Activated CD8-positive, alpha-beta T cell treated with anti-CD3 and anti-CD28 coated beads for 36 hours (primary cell): ENCODE measurements at regions not wholly inside any gene's neighbourhood (a gene's known extent, or its start where the extent isn't known, plus 50 kb on each side); places are given as distances from the start of the nearest gene placed in this dataset.

Experiments used
- ATAC-seq: fragments of 200-7000 bp; cut with Tn5 transposase; one replicate; pipeline ENCODE4 v1.10.0; 2021; ENCODE audit warnings: mild to moderate bottlenecking, moderate library complexity
- CTCF ChIA-PET: fragments of 350-600 bp; sonication (Branson Sonifier 250); formaldehyde crosslinking; loops from one replicate; lab custom pipeline; 2021; ENCODE audit warnings: antibody characterized with exemption; lab: Charles Lee
- POLR2A ChIA-PET: fragments of 350-600 bp; sonication (Branson Sonifier 250); formaldehyde crosslinking; loops from one replicate; lab custom pipeline; 2021; ENCODE audit warnings: antibody characterized with exemption; lab: Charles Lee
- DNase-seq: peaks from one replicate; pipeline ENCODE4 v3.0.0-alpha.2; 2020
- H3K27ac Mint-ChIP-seq: one replicate; pipeline ENCODE4 v1.8.0; 2021; ENCODE audit warnings: mild to moderate bottlenecking, mixed read lengths
- H3K27me3 Mint-ChIP-seq: one replicate; pipeline ENCODE4 v1.8.0; 2021; ENCODE audit warnings: mixed read lengths
- H3K36me3 Mint-ChIP-seq: one replicate; pipeline ENCODE4 v1.8.0; 2021; ENCODE audit warnings: low read depth, mixed read lengths
- H3K4me1 Mint-ChIP-seq: one replicate; pipeline ENCODE4 v1.8.0; 2021; ENCODE audit warnings: low read depth, mixed read lengths
- H3K4me3 Mint-ChIP-seq: one replicate; pipeline ENCODE4 v1.8.0; 2021; ENCODE audit warnings: mild to moderate bottlenecking, moderate library complexity, mixed read lengths
- H3K9me3 Mint-ChIP-seq: one replicate; pipeline ENCODE4 v1.8.0; 2021; ENCODE audit warnings: mixed read lengths
- intact Hi-C: fragments of 100-400 bp; cut with micrococcal nuclease; formaldehyde crosslinking; loops from one replicate; pipeline ENCODE4 v1.10.0; 2022
- TF ChIP-seq, protein P1 (sequence below): fragments of 200-600 bp; IDR thresholded peaks from one replicate; pipeline ENCODE4 v1.8.0; 2022; ENCODE audit warnings: antibody characterized with exemption, mild to moderate bottlenecking

GRCh38 chr4:141810038-141810711, 173.8 kb downstream of the IL15 start:
- Mint-ChIP-seq H3K9me3 (no peaks in the 10 kb centered on the region), H3K27ac (no peak overlapping the region), H3K36me3 (no peaks in the 10 kb centered on the region), H3K4me1 (no peaks in the 10 kb centered on the region), H3K4me3 (no peak overlapping the region), H3K27me3 (peaks cover 4% of the 10 kb centered on the region)
- no peak for DNase-seq
- TF ChIP-seq, protein P1, sequence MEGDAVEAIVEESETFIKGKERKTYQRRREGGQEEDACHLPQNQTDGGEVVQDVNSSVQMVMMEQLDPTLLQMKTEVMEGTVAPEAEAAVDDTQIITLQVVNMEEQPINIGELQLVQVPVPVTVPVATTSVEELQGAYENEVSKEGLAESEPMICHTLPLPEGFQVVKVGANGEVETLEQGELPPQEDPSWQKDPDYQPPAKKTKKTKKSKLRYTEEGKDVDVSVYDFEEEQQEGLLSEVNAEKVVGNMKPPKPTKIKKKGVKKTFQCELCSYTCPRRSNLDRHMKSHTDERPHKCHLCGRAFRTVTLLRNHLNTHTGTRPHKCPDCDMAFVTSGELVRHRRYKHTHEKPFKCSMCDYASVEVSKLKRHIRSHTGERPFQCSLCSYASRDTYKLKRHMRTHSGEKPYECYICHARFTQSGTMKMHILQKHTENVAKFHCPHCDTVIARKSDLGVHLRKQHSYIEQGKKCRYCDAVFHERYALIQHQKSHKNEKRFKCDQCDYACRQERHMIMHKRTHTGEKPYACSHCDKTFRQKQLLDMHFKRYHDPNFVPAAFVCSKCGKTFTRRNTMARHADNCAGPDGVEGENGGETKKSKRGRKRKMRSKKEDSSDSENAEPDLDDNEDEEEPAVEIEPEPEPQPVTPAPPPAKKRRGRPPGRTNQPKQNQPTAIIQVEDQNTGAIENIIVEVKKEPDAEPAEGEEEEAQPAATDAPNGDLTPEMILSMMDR = no peak
- intact Hi-C loops = no loop called here
- ATAC-seq = no peak
- ChIA-PET POLR2A (no interaction called here), CTCF (no interaction called here)

- peaks cover 4% of the 10 kb centered on the region for H3K27me3 Mint-ChIP-seq
- no peak for DNase-seq
- intact Hi-C loops = no loop called here
- H3K9me3 Mint-ChIP-seq = no peaks in the 10 kb centered on the region
- CTCF ChIA-PET = interaction anchor here (1.0 kb wide), 1 partner anchor 17 kb away, joined by 3 read pairs; no protein-coding TSS in a partner anchor
- no peaks in the 10 kb centered on the region for H3K36me3 Mint-ChIP-seq
- POLR2A ChIA-PET = no interaction called here
- H3K4me3 Mint-ChIP-seq = no peak overlapping the region
- ATAC-seq = no peak
- TF ChIP-seq, protein P1 = no peak
- H3K4me1 Mint-ChIP-seq = no peaks in the 10 kb centered on the region
- H3K27ac Mint-ChIP-seq = no peak overlapping the region
Observed at GRCh38 chr4:141810712-141811375, 174.5 kb downstream of the IL15 start.

DNA sequence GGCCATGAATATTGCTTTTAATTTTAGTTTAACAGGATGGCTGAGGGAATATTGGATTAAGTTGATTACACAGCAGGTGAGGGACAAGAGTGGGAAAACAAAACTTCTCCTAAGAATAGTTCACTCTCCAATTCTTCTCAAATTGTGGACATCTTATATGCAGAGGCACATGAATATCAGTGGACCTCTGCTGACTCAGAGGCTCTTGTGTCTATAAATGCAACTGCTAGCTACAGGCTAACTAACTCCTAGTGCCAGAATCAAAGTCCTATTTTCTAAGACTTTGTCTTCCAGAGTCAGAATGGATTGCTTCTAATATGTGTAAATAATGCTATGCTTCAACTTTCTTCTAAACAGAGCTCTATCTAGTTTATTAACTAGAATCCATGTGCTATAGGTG, 175.8 kb downstream of the IL15 start:
- intact Hi-C loops = no loop called here
- Mint-ChIP-seq H3K36me3 (no peaks in the 10 kb centered on the region), H3K27ac (no peak overlapping the region), H3K27me3 (peaks cover 6% of the 10 kb centered on the region), H3K4me1 (no peaks in the 10 kb centered on the region), H3K9me3 (no peaks in the 10 kb centered on the region), H3K4me3 (no peak overlapping the region)
- CTCF ChIA-PET = no interaction called here
- no peak for ATAC-seq
- POLR2A ChIA-PET = no interaction called here
- TF ChIP-seq, protein P1 = no peak
- no peak for DNase-seq

GRCh38 chr4:141814499-141814898, 178.1 kb downstream of the IL15 start:
- CTCF ChIA-PET = no interaction called here
- TF ChIP-seq, protein P1 = no peak
- POLR2A ChIA-PET = no interaction called here

DNA sequence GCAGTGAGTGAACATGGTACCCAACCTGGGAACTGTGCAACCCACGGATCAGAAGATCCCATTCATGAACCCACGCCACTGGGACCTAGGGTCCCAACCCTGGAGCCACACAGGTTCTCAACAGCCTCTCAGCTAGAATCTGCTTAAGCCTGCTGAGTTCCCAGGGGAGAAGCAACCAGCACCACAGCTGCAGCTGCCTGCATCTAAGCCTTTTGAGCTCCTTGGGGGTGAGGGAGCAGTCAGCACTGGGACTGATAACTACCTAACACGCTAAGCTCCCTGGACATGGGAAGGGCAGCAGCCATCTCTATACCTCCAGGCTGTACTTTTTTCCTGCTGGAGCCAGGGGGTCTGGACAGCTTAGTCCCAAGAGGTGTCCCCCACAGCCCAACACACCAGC, 179.3 kb downstream of the IL15 start:
- Mint-ChIP-seq H3K27ac (no peak overlapping the region), H3K36me3 (no peaks in the 10 kb centered on the region), H3K4me3 (no peak overlapping the region), H3K27me3 (peaks cover 9% of the 10 kb centered on the region), H3K4me1 (no peaks in the 10 kb centered on the region), H3K9me3 (no peaks in the 10 kb centered on the region)
- POLR2A ChIA-PET = no interaction called here
- TF ChIP-seq, protein P1 = no peak
- intact Hi-C loops = no loop called here
- CTCF ChIA-PET = no interaction called here
- no peak for ATAC-seq
- DNase-seq = no peak

More at GRCh38 chr4:141814499-141814898, 178.1 kb downstream of the IL15 start:
- no peak overlapping the region for H3K27ac Mint-ChIP-seq
- intact Hi-C loops = no loop called here
- H3K4me3 Mint-ChIP-seq = no peak overlapping the region
- no peak for ATAC-seq
- H3K4me1 Mint-ChIP-seq = no peaks in the 10 kb centered on the region
- H3K36me3 Mint-ChIP-seq = no peaks in the 10 kb centered on the region
- H3K9me3 Mint-ChIP-seq = no peaks in the 10 kb centered on the region
- DNase-seq = no peak
- H3K27me3 Mint-ChIP-seq = peaks cover 9% of the 10 kb centered on the region
